ENCODE measurements at regions not wholly inside any gene's neighbourhood (a gene's known extent, or its start where the extent isn't known, plus 50 kb on each side); places are given as distances from the start of the nearest gene placed in this dataset.

GRCh38 chr15:45991863-45992262 lies 357.0 kb downstream of the SQOR start:
- TF ChIP-seq CTCF (IDR thresholded peaks at IDR 0.05) (no peak), POLR2A (IDR thresholded peaks at IDR 0.05) (no peak)

Measured in uterus (tissue), 2 donors.